ENCODE measurements at regions not wholly inside any gene's neighbourhood (a gene's known extent, or its start where the extent isn't known, plus 50 kb on each side); places are given as distances from the start of the nearest gene placed in this dataset.
"Not testable (repeated sequence)": the region's sequence is repeated elsewhere in the genome, so short reads cannot be mapped to it uniquely, and the experiment has no call there.

DNA sequence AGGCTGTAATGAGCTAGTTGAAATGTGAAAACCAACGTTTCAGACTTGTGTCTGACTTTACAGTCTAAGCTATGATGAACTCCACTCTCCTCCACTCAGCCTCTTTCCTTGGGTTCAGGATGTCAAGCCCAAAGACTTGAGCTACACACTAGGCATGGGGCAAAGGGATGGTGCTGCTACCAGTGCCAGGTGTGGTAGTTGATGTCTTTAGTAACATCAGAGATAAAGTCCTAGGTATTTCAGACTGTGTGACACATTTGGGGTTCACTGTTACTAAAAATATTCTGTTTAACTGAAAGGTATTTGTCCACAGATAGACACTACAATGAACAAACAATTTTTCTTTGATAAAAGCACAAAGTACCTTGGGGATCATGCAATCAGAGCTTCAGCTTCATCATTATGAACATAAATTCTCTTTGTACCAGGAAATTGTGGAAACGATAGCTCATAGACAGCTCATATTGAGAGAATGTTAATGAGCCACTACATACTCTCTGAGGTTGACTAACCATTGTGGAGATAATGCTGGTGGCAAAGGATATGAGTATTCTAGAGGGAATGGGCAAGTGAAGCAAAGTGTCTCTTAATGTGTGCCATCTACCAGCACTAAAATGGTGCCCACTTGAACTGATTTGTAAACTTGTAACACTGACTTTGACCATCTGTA lies 253.7 kb upstream of the THUMPD2 start:
- TF ChIP-seq POLR2A (IDR thresholded peaks at IDR 0.05) = no peak
- TF ChIP-seq, protein P1, sequence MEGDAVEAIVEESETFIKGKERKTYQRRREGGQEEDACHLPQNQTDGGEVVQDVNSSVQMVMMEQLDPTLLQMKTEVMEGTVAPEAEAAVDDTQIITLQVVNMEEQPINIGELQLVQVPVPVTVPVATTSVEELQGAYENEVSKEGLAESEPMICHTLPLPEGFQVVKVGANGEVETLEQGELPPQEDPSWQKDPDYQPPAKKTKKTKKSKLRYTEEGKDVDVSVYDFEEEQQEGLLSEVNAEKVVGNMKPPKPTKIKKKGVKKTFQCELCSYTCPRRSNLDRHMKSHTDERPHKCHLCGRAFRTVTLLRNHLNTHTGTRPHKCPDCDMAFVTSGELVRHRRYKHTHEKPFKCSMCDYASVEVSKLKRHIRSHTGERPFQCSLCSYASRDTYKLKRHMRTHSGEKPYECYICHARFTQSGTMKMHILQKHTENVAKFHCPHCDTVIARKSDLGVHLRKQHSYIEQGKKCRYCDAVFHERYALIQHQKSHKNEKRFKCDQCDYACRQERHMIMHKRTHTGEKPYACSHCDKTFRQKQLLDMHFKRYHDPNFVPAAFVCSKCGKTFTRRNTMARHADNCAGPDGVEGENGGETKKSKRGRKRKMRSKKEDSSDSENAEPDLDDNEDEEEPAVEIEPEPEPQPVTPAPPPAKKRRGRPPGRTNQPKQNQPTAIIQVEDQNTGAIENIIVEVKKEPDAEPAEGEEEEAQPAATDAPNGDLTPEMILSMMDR (IDR thresholded peaks at IDR 0.05) = no peak
- Histone ChIP-seq H3K27me3 (no peaks in the 10 kb centered on the region), H3K9me3 (no peaks in the 10 kb centered on the region), H3K36me3 (no peaks in the 10 kb centered on the region), H3K4me1 (no peaks in the 10 kb centered on the region), H3K4me3 (no peak overlapping the region), H3K27ac (no peak overlapping the region)
- no peak for DNase-seq
- intact Hi-C loops (cut with DNase I) = no loop called here
- WGBS, 2 donors = 42 to 65% methylated on average over 2 of the region's 2 CpGs

DNA sequence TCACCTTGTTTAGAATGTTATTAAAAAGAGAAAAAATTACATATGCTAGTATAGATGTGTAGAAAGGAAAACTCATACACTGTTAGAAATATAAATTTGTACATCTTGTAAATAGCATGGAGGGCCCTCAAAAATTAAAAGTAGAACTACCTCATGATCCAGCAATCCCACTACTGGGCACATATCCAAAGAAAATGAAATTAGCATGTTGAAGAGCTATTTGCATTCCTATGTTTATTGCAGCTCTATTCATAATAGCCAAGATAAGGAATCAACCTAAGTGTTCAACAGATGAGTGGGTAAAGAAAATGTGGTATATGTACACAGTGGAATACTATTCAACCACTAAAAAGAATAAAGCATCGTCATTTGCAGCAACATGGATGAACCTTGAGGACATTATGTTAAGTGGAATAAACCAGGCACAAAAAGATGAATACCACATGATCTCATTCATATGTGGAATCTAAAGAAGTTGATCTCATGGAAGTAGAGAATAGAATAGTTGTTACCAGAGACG lies 251.5 kb upstream of the THUMPD2 start:
- Histone ChIP-seq H3K27me3 (no peaks in the 10 kb centered on the region), H3K36me3 (no peaks in the 10 kb centered on the region), H3K9me3 (no peaks in the 10 kb centered on the region), H3K27ac (no peak overlapping the region), H3K4me3 (no peak overlapping the region), H3K4me1 (no peaks in the 10 kb centered on the region)
- no peak for TF ChIP-seq POLR2A (IDR thresholded peaks at IDR 0.05)
- TF ChIP-seq, protein P1 (IDR thresholded peaks at IDR 0.05) = no peak
- WGBS, 2 donors = 62 to 91% methylated on average over 2 of the region's 2 CpGs
- DNase-seq = no peak
- intact Hi-C loops (cut with DNase I) = no loop called here

DNA sequence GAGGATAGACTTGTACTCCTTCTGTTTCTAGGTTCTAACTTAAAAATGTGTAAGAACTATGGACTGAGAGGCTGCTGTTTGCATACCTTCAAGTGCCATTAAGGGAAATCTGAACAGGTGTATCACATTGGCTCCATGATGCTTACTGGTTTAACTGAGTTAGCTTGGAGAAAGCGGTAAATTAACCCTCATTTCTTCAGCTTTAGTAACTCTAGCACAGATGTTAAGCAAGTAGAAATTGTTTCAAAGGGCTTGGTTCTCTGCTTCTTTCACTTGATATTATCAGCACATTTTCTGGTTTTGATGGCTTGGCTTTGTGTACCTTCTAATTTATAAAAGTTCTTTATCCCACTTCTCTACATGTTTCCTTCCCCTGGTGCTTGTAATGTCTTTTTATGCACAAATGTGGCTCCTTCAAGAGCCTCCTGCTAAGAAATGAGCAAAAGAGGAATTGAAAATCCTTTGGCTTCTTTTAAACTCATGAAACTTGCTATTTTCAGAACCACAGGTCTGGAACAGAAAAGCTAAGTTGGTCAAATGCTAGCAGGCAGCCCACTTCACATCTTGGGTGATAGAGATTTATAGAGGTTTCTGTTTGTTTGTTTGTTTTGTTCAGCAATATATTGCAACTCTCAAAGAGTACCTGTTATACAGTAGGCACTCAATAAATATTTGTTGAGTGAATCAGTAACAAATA lies 249.9 kb upstream of the THUMPD2 start:
- Histone ChIP-seq H3K27me3 (no peaks in the 10 kb centered on the region), H3K9me3 (no peaks in the 10 kb centered on the region), H3K36me3 (no peaks in the 10 kb centered on the region), H3K4me3 (no peak overlapping the region), H3K27ac (no peak overlapping the region), H3K4me1 (no peaks in the 10 kb centered on the region)
- DNase-seq = no peak
- TF ChIP-seq, protein P1 (IDR thresholded peaks at IDR 0.05) = no peak
- no peak for TF ChIP-seq POLR2A (IDR thresholded peaks at IDR 0.05)
- intact Hi-C loops (cut with DNase I) = no loop called here
- 82 to 100% methylated on average over 1 of the region's 1 CpG for WGBS, 2 donors

DNA sequence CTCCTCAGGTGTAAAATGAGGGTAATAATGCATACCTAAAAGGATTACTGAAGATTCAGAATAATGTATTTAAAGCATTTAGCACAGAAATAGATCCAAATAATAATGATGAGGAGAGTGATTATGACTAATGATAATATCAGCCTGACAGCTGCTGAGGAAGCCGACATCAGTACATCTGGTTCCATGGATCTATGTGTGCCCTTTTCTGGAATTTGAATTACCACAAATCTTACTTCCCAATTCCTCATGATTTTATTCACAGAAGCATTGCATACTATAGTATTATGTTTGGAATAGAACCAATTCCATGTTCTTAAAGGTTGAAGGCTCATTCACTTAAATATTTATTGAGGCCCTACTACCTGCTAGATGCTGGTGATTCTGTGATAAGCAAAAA lies 248.9 kb upstream of the THUMPD2 start:
- WGBS, 2 donors = 70 to 77% methylated on average over 1 of the region's 1 CpG
- TF ChIP-seq, protein P1 (IDR thresholded peaks at IDR 0.05) = no peak
- TF ChIP-seq POLR2A (IDR thresholded peaks at IDR 0.05) = no peak
- DNase-seq = no peak
- no peaks in the 10 kb centered on the region for H3K9me3 ChIP-seq
- no peaks in the 10 kb centered on the region for H3K27me3 ChIP-seq
- no peak overlapping the region for H3K4me3 ChIP-seq
- no peak overlapping the region for H3K27ac ChIP-seq
- H3K36me3 ChIP-seq = no peaks in the 10 kb centered on the region
- intact Hi-C loops (cut with DNase I) = no loop called here
- no peaks in the 10 kb centered on the region for H3K4me1 ChIP-seq

DNA sequence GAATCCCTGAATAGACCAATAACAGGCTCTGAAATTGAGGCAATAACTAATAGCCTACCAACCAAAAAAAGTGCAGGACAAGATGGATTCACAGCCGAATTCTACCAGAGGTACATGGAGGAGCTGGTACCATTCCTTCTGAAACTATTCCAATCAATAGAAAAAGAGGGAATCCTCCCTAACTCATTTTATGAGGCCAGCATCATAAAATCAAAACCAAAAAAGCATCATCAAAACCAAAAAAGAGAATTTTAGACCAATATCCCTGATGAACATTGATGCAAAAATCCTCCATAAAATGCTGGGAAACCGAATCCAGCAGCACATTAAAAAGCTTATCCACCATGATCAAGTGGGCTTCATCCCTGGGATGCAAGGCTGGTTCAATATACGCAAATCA lies 246.2 kb upstream of the THUMPD2 start:
- H3K36me3 ChIP-seq; intact Hi-C loops (cut with DNase I); H3K27ac ChIP-seq; H3K4me1 ChIP-seq; DNase-seq; H3K4me3 ChIP-seq; H3K27me3 ChIP-seq: not testable (repeated sequence)
- 69 to 70% methylated on average over 3 of the region's 3 CpGs for WGBS, 2 donors
- H3K9me3 ChIP-seq = peaks cover 0 to 16% (median 11%) of the 10 kb centered on the region in 3 donors
